HT1080 (cell line): ENCODE measurements at regions not wholly inside any gene's neighbourhood (a gene's known extent, or its start where the extent isn't known, plus 50 kb on each side); places are given as distances from the start of the nearest gene placed in this dataset.
"Not testable (repeated sequence)": the region's sequence is repeated elsewhere in the genome, so short reads cannot be mapped to it uniquely, and the experiment has no call there.

Experiments used
- DNase-seq: peaks from one replicate; pipeline ENCODE4 v3.0.0-alpha.2; 2015; ENCODE audit warnings: low read depth

GRCh38 chr2:18317017-18317416 lies 243.4 kb downstream of the RDH14 start:
- no peak for DNase-seq

- DNase-seq, result no peak
Observed at GRCh38 chr2:18312818-18313217, 247.6 kb downstream of the RDH14 start.

DNA sequence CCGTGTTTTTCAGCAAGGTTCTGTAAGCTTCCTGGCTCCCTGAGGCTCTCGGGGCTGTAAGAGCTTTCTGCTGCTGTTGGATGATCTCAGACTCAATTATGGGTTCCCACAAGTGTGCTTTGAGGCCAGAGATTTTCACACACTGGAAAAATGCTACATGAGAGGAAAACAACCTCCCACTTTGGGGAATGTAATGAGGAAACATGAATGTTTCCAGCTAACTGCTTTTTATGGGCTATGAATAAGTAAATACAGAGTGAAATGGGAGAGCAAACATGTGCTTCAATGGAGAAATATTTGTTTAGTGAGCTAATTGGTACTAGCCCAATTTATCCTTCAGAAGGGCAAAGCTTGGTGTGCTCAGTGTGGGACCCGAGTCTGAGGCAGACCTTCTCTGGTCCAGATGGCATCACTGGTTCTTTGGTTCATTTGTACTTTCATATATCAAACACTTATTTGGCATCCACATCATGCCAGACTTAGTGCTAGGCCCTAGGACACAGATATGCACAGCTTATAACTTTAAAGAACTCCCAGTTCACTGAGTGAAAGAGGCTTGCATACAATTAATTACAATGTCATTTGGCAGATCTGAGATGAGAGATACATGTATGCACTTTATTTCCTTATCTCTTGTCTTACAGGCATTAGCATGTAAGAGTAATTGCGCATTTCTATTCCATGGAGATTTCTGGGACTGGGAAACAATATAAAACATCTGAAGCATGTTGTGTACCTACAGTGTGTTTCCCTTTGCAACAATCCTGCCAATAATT lies 248.8 kb downstream of the RDH14 start:
- no peak for DNase-seq

- no peak for DNase-seq
Observed at GRCh38 chr2:18309627-18310026, 250.8 kb downstream of the RDH14 start.

DNA sequence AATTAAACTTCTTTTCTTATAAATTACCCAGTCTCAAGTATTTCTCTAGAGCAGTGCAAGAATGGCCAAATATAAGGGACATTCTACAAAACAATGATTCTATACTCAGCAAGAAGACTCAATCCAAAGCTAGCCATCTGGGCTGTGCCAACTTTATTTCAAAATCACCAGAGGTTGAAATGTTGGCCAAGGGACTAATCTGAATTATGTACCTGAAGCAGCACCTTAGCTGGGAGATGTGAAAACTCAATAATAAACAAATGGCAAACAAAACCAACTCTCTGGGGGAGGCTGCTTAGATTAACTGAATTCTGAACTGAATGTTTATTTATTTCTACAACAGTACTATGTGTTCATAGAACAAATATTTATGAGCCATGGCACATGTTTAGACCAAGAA lies 251.3 kb downstream of the RDH14 start:
- DNase-seq, result no peak

GRCh38 chr2:18304849-18305248 lies 255.6 kb downstream of the RDH14 start:
- DNase-seq, result no peak

DNA sequence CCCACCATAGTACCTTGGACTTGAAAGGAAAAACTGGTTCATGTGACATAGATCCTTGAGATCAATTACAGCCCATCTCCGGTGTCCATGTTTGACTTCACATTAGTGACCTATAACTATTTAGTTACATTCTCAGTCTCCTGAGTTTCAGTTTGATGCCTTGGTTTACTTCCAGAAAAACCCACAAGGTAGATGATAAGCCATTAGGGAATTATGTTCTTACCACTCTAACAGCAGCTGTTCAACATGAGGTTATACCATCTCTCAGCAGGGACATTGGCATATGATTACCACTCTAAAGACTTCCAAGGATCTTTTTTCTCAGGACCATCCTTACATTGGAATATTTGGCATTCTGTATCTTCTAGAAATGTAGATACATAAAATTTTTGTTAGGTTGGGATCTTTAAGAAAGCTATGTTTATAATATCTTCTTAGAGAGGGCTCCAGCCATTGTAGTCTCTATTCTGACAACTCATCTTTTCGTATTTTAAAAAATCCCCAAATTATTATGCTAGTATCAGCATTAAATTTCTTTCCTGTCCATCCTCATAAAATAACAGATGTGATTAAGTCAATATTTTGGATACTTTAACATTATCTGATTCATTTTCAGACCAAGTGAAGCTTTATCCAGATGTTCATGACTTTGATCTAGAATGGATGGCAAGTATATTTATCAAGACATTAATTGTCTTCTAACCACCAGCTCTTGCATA lies 258.9 kb downstream of the RDH14 start:
- DNase-seq, result no peak

DNA sequence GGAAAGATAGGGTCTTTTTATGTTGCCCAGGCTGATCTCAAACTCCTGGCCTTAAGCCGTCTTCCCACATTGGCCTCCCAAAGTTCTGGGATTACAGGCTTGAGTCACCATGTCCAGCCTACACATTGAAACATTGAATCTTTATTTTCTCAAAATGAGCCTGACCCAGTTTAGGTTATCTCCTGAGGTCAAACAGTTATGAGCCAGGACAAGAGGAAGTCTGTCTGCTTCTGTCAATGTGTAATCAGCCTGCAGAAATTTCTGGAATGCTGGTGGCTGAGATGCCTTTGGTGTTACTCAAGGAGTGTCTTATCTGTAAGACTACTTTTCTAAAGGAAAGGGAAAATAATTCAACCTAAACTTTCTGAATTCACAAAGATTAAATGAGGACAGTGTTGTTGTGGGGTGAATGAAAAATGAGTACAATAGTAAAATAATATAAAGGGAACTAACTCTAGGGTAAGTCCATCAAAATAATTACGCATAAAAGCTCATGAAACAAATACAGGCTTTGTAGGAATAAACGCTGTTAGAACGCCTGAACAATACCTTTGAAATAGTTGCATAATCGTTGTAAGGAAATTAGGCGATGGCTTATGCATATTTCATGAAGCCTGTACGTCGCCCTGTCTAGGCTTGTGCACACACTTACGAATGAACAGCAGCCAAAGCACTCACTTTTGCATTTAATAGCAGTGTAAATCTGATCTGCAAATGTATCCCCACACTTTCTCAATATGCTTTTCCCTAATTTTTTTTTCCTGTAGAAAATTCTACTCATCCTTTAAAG lies 260.8 kb downstream of the RDH14 start:
- peak; percentile 92 for DNase-seq

DNA sequence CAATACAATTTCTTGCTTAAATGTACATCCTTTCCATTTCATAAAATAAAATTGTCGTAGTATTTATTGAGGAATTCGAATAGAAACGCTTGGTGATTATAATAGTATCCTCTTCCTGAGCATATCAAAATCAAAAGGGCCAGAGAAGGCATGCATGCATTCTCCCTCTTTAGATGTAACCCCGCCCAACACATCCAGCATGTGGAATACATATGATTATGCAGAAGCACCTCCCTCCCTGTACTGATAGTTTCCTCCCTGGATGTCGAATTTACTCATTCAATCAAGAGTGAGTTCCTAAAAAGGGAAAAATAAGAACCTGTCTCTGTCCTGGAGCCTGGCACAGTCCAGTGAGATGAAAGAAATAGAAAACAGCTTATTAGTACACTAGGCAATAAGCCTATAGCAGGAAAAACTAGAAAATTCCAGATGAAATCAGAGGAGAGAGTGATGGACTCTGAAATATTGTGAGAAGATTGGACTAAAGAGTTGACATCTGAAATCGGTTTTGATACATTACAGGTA lies 262.9 kb downstream of the RDH14 start:
- no peak for DNase-seq

GRCh38 chr2:18290386-18290785 lies 270.1 kb downstream of the RDH14 start:
- no peak for DNase-seq

DNA sequence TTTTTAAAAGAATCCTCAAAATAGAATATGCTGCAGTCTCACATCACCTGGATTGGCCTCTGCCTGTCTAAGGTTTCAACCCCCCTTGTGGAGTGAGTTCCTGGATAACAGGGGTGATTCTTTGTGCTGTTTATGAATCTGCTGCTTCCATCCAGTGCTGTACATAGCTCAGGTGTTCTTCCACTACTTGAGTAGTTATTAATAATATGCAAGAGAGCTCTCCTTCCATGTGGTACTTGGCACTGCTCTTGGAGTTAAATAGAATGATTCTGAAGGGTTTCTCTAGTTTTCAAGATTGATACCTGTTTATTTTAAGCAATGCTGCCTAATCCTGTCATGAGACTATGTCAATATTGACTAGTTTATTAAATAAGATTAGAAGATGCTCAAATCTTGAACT lies 273.6 kb downstream of the RDH14 start:
- no peak for DNase-seq

- no peak for DNase-seq
Observed at GRCh38 chr2:18284331-18284730, 276.1 kb downstream of the RDH14 start.

- DNase-seq, result no peak
Observed at GRCh38 chr2:18282026-18282425, 278.4 kb downstream of the RDH14 start.

DNA sequence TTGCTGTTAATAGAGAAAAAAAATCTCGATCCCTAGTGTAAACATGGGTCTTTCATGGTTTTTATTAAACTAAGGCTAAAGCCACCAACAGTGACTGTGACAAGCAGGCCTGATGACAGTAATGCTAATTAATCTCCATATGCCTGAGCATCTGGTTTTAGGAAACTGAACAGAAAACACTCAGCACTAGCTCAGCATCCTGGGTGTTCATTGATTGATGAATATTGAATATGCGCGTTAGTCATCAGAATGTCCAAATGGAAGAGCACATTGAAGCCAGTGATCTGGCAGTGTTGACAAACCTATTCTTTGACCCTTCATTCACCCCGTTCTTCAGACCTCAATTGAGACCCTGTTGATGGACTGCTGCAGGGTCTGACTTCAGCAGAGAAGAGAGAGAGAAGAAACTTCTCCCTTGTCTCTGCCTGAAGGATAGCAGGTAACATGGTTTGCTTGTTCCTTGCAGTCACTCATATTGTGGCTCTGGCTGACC lies 283.8 kb downstream of the RDH14 start:
- no peak for DNase-seq

GRCh38 chr2:18273205-18273604 lies 287.2 kb downstream of the RDH14 start:
- no peak for DNase-seq

DNA sequence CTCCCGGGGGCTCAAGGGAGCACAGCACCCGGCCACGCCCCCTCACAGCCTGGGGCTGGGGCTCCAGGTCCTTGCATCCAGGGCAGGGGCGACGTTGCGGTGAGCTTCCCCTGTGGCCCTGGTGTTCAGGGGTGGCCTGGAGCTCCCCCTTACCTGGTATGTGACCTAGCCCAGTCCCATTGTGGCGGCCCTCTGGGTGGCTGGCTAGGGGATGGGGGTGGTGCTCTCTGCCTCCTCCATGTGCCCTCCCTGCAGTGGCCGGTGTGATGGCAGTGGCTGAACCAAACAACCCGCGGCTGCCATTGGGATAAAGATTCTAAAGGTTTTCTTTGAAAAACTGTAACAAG lies 288.3 kb downstream of the RDH14 start:
- DNase-seq, result no peak

- DNase-seq, result no peak
Observed at GRCh38 chr2:18271370-18272147, 288.9 kb downstream of the RDH14 start.

- DNase-seq, result peak; percentile 61
Observed at GRCh38 chr2:18268400-18268799, 292.1 kb downstream of the RDH14 start.

DNA sequence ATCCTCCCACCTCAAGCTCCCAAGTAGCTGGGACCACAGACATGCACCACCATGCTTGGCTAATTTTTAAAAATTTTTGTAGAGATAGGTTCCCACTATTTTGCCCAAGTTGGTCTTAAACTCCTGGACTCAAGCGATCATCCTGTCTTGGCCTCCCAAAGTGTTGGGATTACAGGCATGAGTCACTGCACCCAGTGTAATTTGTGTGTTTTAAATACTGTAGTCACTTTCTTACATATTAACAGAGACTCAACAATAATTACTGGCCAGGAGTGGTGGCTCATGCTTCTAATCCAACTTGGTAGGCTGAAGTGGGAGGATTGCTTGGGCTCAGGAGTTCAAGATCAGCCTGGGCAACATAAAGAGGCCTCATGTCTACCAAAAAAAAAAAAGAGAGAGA lies 293.0 kb downstream of the RDH14 start:
- DNase-seq, result no peak

- not testable (repeated sequence) for DNase-seq
Observed at GRCh38 chr2:18266699-18267098, 293.8 kb downstream of the RDH14 start.
